Esophagus muscularis mucosa (tissue), 4 donors: ENCODE measurements at regions not wholly inside any gene's neighbourhood (a gene's known extent, or its start where the extent isn't known, plus 50 kb on each side); places are given as distances from the start of the nearest gene placed in this dataset.

Experiments used
- DNase-seq: peaks from one replicate; pipeline ENCODE4 v3.0.0-alpha.2; 2017; ENCODE audit errors: extremely low spot score
- H3K27ac ChIP-seq, 4 donors: fragments of 200-600 bp; sonication (generic); replicated peaks in 1 of 4; 1 replicate in 3 of 4; 2 replicates in 1 of 4; pipeline ENCODE4 v1.5.1; 2016 to 2019; ENCODE audit warnings: mild to moderate bottlenecking in 1 of 4
- H3K27me3 ChIP-seq, 4 donors: fragments of 200-600 bp; sonication (generic); one replicate each; pipeline versions ENCODE4 v1.5.1 to v1.6.0; 2016 to 2019
- H3K36me3 ChIP-seq, 4 donors: fragments of 200-600 bp; sonication (generic); one replicate each; pipeline ENCODE4 v1.5.1; 2016 to 2019
- H3K4me1 ChIP-seq, 4 donors: fragments of 200-600 bp; sonication (generic); one replicate each; pipeline ENCODE4 v1.5.1; 2016 to 2019
- H3K4me3 ChIP-seq, 4 donors: fragments of 200-600 bp; sonication (generic); 1 replicate in 2 of 4; 2 replicates in 2 of 4; pipeline ENCODE4 v1.5.1; 2016 to 2019; ENCODE audit warnings: mild to moderate bottlenecking in 4 of 4, moderate library complexity in 1 of 4
- H3K9me3 ChIP-seq, 4 donors: fragments of 200-600 bp; sonication (generic); 1 replicate in 3 of 4; 2 replicates in 1 of 4; pipeline ENCODE4 v1.5.1; 2016 to 2019
- EP300 ChIP-seq: sonication (generic); formaldehyde crosslinking; IDR thresholded peaks from one replicate; pipeline ENCODE4 v1.6.1; 2017; ENCODE audit warnings: antibody characterized with exemption
- POLR2A ChIP-seq: fragments of 450-650 bp; IDR thresholded peaks from one replicate; pipeline ENCODE4 v1.6.1; 2017; ENCODE audit warnings: antibody characterized with exemption, moderate library complexity, mild to moderate bottlenecking, low read depth
- POLR2AphosphoS5 ChIP-seq, 2 donors: sonication (generic); formaldehyde crosslinking; IDR thresholded peaks; one replicate each; pipeline ENCODE4 v1.6.1; 2017; ENCODE audit warnings: antibody characterized with exemption in 2 of 2
- WGBS: methylation state at CpG from one replicate; pipeline ENCODE4 v1.1.5; 2018; 5-methylcytosine and 5-hydroxymethylcytosine counted together
- intact Hi-C: fragments of 100-400 bp; cut with DNase I; formaldehyde crosslinking; loops from one replicate; pipeline ENCODE4 v1.15.1; 2023
- TF ChIP-seq, protein P1 (sequence below), 3 experiments: fragments of 200-600 bp in 2 of 3; fragments of 450-650 bp in 1 of 3; sonication (generic) in 2 of 3; IDR thresholded peaks; one replicate each; pipeline ENCODE4 v1.5.1; 2017 to 2019; ENCODE audit warnings: antibody characterized with exemption in 3 of 3, mild to moderate bottlenecking in 2 of 3, moderate library complexity in 1 of 3

DNA sequence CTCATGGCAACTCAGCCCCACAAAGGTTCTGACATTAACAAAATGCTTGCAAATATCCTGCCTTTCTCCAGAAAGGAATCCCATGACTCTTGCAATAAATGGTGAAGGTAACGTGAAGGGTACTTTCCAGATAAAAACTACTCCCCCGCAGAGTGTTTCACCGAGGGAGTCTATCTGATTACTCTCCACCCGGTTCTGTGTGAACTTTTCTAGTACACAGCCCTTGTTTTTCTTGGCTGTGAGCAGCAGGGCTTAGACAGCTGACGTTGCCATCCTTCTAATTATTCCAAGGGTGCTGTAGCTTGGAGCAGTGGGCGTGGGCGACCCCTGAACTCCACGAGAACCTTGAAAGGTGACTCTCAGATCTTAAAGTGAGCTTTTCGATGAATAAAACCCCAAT, 276.0 kb upstream of the IRX4 start:
- Histone ChIP-seq H3K4me3 (no peak overlapping the region), H3K27me3 (peaks cover 0 to 11% (median 0%) of the 10 kb centered on the region in 4 donors), H3K36me3 (no peaks in the 10 kb centered on the region), H3K4me1 (no peaks in the 10 kb centered on the region), H3K9me3 (no peaks in the 10 kb centered on the region), H3K27ac (no peak overlapping the region)
- DNase-seq: no peak
- intact Hi-C loops: no loop called here
- 53% methylated on average over 9 of the region's 9 CpGs for WGBS
- TF ChIP-seq, protein P1, sequence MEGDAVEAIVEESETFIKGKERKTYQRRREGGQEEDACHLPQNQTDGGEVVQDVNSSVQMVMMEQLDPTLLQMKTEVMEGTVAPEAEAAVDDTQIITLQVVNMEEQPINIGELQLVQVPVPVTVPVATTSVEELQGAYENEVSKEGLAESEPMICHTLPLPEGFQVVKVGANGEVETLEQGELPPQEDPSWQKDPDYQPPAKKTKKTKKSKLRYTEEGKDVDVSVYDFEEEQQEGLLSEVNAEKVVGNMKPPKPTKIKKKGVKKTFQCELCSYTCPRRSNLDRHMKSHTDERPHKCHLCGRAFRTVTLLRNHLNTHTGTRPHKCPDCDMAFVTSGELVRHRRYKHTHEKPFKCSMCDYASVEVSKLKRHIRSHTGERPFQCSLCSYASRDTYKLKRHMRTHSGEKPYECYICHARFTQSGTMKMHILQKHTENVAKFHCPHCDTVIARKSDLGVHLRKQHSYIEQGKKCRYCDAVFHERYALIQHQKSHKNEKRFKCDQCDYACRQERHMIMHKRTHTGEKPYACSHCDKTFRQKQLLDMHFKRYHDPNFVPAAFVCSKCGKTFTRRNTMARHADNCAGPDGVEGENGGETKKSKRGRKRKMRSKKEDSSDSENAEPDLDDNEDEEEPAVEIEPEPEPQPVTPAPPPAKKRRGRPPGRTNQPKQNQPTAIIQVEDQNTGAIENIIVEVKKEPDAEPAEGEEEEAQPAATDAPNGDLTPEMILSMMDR (IDR thresholded peaks at IDR 0.05): no peak
- TF ChIP-seq POLR2A: no peak

DNA sequence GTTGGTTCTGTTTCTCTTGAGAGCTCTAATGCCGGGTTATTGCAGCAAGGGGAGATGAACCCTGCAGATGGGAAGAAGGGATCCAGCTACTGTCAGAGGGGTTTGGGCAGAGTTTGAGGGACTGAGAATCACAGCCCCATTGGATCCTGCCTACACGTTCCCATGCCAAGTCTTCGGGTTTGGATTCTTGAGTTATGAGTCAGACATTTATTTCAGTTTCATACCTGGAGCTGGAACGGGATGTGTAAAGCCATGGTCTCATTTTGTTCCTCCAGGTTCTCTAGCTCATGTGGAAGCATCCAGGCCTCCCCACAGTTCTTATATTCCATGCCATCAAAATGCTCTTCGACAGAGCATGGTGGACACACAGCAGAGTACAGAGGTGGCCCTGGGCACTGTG, 275.4 kb upstream of the IRX4 start:
- Histone ChIP-seq H3K9me3 (no peaks in the 10 kb centered on the region), H3K36me3 (no peaks in the 10 kb centered on the region), H3K27ac (no peak overlapping the region), H3K4me1 (no peaks in the 10 kb centered on the region), H3K27me3 (peaks cover 0 to 7% (median 0%) of the 10 kb centered on the region in 4 donors), H3K4me3 (no peak overlapping the region)
- no peak for TF ChIP-seq EP300
- TF ChIP-seq POLR2A: no peak
- TF ChIP-seq POLR2AphosphoS5 (IDR thresholded peaks at IDR 0.05): no peak
- TF ChIP-seq, protein P1 (IDR thresholded peaks at IDR 0.05): no peak
- WGBS: 67% methylated on average over 4 of the region's 5 CpGs
- intact Hi-C loops: no loop called here
- no peak for DNase-seq

- Histone ChIP-seq H3K4me3 (no peak overlapping the region), H3K27me3 (peaks cover 0 to 7% (median 0%) of the 10 kb centered on the region in 4 donors), H3K36me3 (no peaks in the 10 kb centered on the region), H3K9me3 (no peaks in the 10 kb centered on the region), H3K27ac (no peak overlapping the region), H3K4me1 (no peaks in the 10 kb centered on the region)
- TF ChIP-seq EP300 (no peak), POLR2A (no peak), POLR2AphosphoS5 (IDR thresholded peaks at IDR 0.05) (no peak)
- TF ChIP-seq, protein P1 (IDR thresholded peaks at IDR 0.05): no peak
- intact Hi-C loops: no loop called here
- WGBS: 74% methylated on average over 9 of the region's 9 CpGs
- no peak for DNase-seq
Measured at GRCh38 chr5:2157372-2157771, 274.6 kb upstream of the IRX4 start.

GRCh38 chr5:2156358-2157059, 273.8 kb upstream of the IRX4 start:
- Histone ChIP-seq H3K36me3 (no peaks in the 10 kb centered on the region), H3K27me3 (peaks cover 0 to 8% (median 0%) of the 10 kb centered on the region in 4 donors), H3K9me3 (peaks cover 0 to under 1% (median 0%) of the 10 kb centered on the region in 4 donors), H3K4me3 (no peak overlapping the region), H3K27ac (no peak overlapping the region), H3K4me1 (no peaks in the 10 kb centered on the region)
- TF ChIP-seq POLR2A: no peak
- no peak for TF ChIP-seq EP300
- no peak for DNase-seq
- intact Hi-C loops: no loop called here
- 83% methylated on average over 14 of the region's 14 CpGs for WGBS

DNA sequence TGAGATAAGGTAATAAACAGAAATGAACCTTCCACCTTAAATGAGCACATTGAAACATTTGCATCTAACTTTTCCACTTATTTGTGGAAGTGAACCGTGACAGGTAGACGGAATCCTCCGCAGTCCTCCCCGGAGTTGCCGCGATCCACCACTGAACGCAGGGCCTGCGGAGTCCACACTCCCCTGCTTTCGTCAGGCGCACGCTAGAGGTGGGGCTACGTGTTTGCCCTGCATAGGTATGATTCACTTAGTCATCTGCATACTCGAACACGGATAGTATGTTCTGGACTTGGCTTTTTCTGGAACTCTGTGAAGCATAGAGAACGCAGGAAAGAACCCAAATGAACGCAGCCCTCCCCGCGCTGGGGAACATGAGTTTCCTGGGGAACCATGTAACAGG, 272.8 kb upstream of the IRX4 start:
- no peaks in the 10 kb centered on the region for H3K36me3 ChIP-seq
- peaks cover 0 to 18% (median 0%) of the 10 kb centered on the region in 4 donors for H3K27me3 ChIP-seq
- intact Hi-C loops: no loop called here
- DNase-seq: no peak
- TF ChIP-seq POLR2AphosphoS5 (IDR thresholded peaks at IDR 0.05): no peak
- H3K9me3 ChIP-seq: peaks cover 0 to 7% (median 0%) of the 10 kb centered on the region in 4 donors
- no peak overlapping the region for H3K27ac ChIP-seq
- H3K4me1 ChIP-seq: no peaks in the 10 kb centered on the region
- no peak overlapping the region for H3K4me3 ChIP-seq
- WGBS: 93% methylated on average over 18 of the region's 18 CpGs

DNA sequence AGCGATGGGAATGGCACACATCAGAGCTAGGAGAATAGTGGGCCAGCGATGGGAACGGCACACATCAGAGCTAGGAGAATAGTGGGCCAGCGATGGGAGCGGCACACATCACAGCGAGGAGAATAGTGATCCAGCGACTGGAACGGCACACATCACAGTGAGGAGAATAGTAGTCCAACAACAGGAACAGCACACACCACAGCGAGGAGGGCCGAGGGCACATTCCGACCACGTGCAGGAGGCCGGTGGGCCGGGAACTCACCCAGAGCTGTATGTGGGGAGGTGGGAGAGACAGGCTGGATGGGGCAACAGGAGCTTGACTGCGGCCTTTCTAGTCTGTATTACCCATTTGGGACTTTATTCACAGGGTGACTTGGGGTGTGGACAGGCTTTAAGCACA, 271.1 kb upstream of the IRX4 start:
- no peaks in the 10 kb centered on the region for H3K4me1 ChIP-seq
- intact Hi-C loops: no loop called here
- peaks cover 0 to 29% (median 0%) of the 10 kb centered on the region in 4 donors for H3K27me3 ChIP-seq
- H3K9me3 ChIP-seq: peaks cover 0 to 7% (median 0%) of the 10 kb centered on the region in 4 donors
- no peak overlapping the region for H3K27ac ChIP-seq
- WGBS: 93% methylated on average over 15 of the region's 15 CpGs
- DNase-seq: no peak
- no peak overlapping the region for H3K4me3 ChIP-seq
- TF ChIP-seq EP300 (no peak), POLR2AphosphoS5 (IDR thresholded peaks at IDR 0.05) (no peak), POLR2A (no peak)
- TF ChIP-seq, protein P1 (IDR thresholded peaks at IDR 0.05): no peak
- no peaks in the 10 kb centered on the region for H3K36me3 ChIP-seq
